ENCODE measurements at regions not wholly inside any gene's neighbourhood (a gene's known extent, or its start where the extent isn't known, plus 50 kb on each side); places are given as distances from the start of the nearest gene placed in this dataset.
"Not testable (repeated sequence)": the region's sequence is repeated elsewhere in the genome, so short reads cannot be mapped to it uniquely, and the experiment has no call there.

GRCh38 chr14:22492622-22493542, 96.1 kb downstream of the DAD1 start:
- no peak for DNase-seq (ENCODE audit: extremely low read depth in 1 of 2, low read depth in 1 of 2)

- DNase-seq (ENCODE audit: extremely low read depth in 1 of 2, low read depth in 1 of 2): no peak
Measured at GRCh38 chr14:22491683-22492621, 97.1 kb downstream of the DAD1 start.

GRCh38 chr14:22491053-22491452, 98.0 kb downstream of the DAD1 start:
- DNase-seq (ENCODE audit: extremely low read depth in 1 of 2, low read depth in 1 of 2): not testable (repeated sequence)

GRCh38 chr14:22489957-22490950, 98.8 kb downstream of the DAD1 start:
- no peak for DNase-seq (ENCODE audit: extremely low read depth in 1 of 2, low read depth in 1 of 2)

DNA sequence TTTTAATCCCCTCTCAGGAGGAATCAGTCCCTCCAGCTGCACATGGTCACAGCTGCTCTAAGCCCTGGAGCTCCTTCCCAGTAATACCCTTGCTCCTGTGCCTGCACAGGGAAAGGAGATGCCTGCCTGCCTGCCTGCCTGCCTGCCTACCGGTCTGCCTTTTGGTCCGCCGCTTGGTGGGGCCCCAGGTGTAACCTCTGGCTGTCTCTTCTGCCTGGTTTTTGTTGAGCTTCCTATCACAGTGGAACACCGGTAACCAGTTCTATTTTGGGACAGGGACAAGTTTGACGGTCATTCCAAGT, 99.8 kb downstream of the DAD1 start:
- DNase-seq (ENCODE audit: extremely low read depth in 1 of 2, low read depth in 1 of 2): no peak

DNA sequence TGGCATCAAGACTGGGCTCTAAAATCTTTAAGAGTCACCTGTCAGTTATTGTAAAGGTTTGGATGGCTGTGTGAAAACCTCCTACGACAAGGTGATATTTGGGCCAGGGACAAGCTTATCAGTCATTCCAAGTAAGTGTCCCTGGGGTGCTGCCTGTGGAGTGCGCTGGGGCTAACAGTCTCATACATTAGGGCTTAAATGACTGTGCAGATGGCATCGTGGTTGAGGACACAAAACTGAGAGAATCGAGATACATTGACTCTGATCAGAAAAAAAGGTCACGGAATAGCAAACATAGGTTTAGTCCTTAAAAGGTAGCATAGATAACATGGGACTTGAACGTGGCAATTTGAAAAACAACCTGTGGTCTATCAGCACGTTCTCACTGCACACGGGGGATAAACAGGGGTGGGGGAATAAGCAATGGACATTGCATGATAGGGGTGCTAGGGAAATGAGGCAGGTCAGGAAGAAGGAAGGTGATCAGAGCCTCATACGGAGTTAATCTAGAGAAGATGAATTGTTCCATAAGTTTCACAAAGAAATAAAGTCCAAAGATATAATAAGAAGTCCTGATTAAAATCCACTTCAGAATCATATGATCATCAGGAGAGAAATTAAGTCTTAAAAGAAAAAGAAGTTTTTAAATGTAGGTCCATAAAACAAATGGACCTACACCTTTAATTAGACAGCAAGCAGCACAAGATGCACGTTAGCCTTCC, 100.3 kb downstream of the DAD1 start:
- no peak for DNase-seq (ENCODE audit: extremely low read depth in 1 of 2, low read depth in 1 of 2)

- no peak for DNase-seq (ENCODE audit: extremely low read depth in 1 of 2, low read depth in 1 of 2)
Measured at GRCh38 chr14:22487941-22488340, 101.1 kb downstream of the DAD1 start.

GRCh38 chr14:22487401-22487800, 101.6 kb downstream of the DAD1 start:
- DNase-seq (ENCODE audit: extremely low read depth in 1 of 2, low read depth in 1 of 2): no peak

- no peak for DNase-seq (ENCODE audit: extremely low read depth in 1 of 2, low read depth in 1 of 2)
Measured at GRCh38 chr14:22486675-22487074, 102.3 kb downstream of the DAD1 start.

DNA sequence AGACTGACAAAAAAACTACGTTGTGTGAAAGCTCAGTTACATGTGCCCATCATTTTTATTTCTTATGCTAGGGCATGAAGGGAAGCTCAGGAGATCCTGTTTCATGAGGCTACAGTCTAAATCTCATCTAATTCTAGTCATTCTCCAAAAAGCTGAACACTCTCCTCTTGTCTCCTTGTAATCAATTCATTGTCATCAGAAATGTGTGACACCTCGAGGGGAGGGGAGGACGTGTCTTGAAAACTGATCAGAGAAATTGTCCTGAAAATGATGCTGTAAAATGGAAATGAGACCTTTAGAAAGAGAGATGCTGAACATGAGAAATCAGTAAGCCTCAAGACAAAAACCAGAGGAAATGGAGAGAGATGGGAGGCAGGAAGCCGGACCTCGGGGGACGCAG, 103.4 kb downstream of the DAD1 start:
- DNase-seq (ENCODE audit: extremely low read depth in 1 of 2, low read depth in 1 of 2): no peak

- no peak for DNase-seq (ENCODE audit: extremely low read depth in 1 of 2, low read depth in 1 of 2)
Measured at GRCh38 chr14:22485178-22485577, 103.8 kb downstream of the DAD1 start.

- no peak for DNase-seq (ENCODE audit: extremely low read depth in 1 of 2, low read depth in 1 of 2)
Measured at GRCh38 chr14:22484632-22485031, 104.4 kb downstream of the DAD1 start.

DNA sequence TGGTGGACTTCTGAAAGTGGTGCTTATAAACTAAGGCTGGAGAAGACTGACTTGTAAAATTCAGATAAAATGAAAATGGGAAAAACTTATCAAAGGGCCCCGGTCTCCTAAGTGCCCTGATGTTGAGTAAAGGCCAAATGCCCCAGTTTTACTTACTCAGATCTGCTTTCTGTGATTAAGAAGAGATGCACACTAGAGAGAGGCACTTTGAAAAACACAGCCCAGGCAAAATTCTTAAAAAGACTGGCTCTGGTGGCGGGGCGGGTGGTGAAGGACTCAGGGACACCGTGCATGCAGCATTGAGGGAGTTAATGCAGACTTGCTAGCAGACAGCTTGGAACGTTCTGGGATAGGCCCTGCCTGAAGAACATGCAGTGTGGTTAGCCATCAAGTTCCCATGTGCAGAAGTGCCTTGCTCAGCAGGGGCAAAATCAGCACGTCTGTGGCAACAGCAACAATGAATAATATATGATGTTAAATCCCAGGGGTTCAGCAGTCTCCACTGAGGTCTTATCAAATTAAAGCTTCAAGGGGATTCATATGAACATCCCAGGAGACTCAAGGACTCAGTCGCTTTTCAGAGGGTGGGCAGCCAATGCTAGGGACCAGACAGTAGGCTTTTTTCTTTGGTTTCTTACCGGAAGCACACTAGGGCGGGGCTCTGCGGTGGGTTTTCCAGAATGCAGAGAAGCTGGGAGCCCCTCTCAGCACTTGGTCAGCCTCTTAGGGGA, 105.0 kb downstream of the DAD1 start:
- no peak for DNase-seq (ENCODE audit: extremely low read depth in 1 of 2, low read depth in 1 of 2)

DNA sequence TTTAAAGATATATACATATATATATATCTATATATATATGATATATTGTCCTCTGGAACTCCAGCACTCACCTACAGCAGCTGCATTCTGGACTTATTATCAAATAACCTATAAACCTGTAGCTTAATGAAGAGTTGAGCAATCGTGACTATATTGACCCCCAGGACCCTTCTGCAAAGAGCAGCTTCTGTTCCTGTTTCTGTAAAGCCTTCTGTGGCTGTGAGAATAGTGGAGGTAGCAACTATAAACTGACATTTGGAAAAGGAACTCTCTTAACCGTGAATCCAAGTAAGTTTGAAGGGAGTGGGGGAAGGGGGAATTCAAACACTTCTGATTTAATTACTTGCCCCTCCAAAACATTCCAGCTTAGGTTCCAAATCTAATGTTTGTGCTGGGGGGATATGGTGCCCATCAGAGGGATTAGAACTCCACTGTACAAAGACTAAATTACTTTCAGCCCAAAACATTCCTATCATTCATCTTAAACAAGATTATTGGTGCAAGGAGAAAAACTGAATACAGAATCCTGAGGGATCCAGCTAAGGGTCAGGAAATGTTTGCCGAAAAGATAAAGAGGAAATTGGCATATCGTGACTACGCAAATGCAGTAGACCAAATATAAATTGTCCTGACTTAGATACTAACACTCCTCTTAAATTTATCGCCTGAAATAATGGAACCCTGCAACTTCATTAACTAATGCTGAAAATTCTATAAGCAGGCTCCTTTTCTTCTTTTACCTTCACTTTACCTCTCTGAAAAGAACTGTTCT, 106.1 kb downstream of the DAD1 start:
- no peak for DNase-seq (ENCODE audit: extremely low read depth in 1 of 2, low read depth in 1 of 2)

GRCh38 chr14:22482085-22482694, 106.8 kb downstream of the DAD1 start:
- no peak for DNase-seq (ENCODE audit: extremely low read depth in 1 of 2, low read depth in 1 of 2)

DNA sequence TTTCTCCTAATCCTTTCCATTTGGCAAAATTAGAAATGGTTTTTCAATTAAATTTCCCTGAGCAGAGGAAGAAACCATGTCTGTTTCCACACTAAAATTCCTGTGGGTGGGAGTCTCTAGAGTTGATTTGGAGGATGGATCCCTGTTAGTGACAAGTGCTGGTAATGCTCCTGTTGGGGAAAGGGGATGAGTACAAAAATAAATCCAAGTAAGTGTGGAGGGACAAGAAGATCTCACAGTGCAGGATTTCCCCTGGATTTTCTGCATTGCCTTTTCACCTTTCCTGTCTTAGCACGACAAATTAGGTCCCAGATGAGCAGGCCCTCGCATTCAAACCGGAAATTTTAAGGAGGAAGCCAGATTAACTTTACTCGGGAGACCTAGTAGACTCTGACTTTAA, 107.5 kb downstream of the DAD1 start:
- DNase-seq (ENCODE audit: extremely low read depth in 1 of 2, low read depth in 1 of 2): no peak

GRCh38 chr14:22479776-22480464, 109.1 kb downstream of the DAD1 start:
- no peak for DNase-seq (ENCODE audit: extremely low read depth in 1 of 2, low read depth in 1 of 2)

- DNase-seq (ENCODE audit: extremely low read depth in 1 of 2, low read depth in 1 of 2): no peak
Measured at GRCh38 chr14:22479132-22479531, 109.9 kb downstream of the DAD1 start.
